ENCODE measurements at regions not wholly inside any gene's neighbourhood (a gene's known extent, or its start where the extent isn't known, plus 50 kb on each side); places are given as distances from the start of the nearest gene placed in this dataset.

DNA sequence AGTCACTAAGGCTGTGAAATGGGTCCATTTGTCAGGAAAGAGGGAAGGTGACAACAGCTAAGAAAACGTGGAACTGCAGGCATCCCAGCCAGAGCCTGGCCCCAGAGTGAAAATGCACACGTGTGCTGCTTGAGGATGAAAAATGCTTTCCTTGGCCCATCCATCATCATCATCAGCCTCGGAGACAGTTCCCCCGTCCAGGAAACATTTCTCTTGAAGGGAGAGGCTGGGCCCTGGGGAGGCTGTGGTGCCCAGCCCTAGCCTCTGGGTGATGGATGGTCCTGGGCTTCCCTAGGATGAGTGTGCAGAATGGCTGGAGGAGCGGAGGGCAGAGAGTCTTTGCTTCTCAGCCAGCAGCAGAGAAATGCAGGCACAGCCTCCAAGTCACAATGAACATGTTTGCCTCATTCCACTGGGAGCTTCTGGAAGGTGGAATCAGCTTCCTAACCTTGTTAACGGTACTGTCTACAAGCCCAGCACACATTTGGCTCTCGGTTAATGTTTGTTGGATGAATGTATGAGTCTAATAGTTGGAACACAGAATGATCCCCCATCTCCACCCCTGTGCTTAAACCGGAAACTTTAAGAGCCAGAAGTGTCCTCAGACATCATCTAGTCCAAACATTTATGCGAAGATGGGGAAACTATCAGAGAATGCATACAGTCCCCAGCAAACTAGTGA lies 164.0 kb downstream of the RDH14 start:
- no peak overlapping the region for H3K27ac Mint-ChIP-seq
- no peak for ATAC-seq
- no peak for DNase-seq
- no peaks in the 10 kb centered on the region for H3K9me3 Mint-ChIP-seq
- H3K27me3 Mint-ChIP-seq: peaks cover 10% of the 10 kb centered on the region
- H3K4me3 Mint-ChIP-seq: no peak overlapping the region
- H3K36me3 Mint-ChIP-seq (ENCODE audit: low read depth): no peaks in the 10 kb centered on the region
- no peaks in the 10 kb centered on the region for H3K4me1 Mint-ChIP-seq

DNA sequence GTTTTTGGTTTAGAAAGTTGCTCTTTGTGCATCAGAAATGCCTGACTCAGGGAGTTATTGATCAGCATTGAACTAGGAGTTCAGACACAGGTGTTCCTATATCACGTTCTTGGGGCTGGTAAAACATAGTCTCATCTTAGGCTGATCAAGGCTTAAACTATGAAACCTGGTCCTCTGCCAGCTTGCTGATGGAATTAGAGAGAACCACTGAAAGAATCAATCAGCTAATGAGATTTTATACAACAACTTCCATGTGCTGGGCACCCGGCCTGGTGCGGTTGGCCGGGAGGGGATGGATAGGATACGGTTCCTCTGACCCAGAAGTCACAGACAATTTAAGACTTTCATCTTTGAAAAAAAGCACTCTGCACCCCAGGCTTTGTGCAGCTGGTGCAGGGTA lies 164.9 kb downstream of the RDH14 start:
- Mint-ChIP-seq H3K27ac (no peak overlapping the region), H3K4me3 (no peak overlapping the region), H3K4me1 (no peaks in the 10 kb centered on the region), H3K9me3 (no peaks in the 10 kb centered on the region), H3K36me3 (ENCODE audit: low read depth) (no peaks in the 10 kb centered on the region), H3K27me3 (peaks cover 10% of the 10 kb centered on the region)
- ATAC-seq (no peak), DNase-seq (no peak)

DNA sequence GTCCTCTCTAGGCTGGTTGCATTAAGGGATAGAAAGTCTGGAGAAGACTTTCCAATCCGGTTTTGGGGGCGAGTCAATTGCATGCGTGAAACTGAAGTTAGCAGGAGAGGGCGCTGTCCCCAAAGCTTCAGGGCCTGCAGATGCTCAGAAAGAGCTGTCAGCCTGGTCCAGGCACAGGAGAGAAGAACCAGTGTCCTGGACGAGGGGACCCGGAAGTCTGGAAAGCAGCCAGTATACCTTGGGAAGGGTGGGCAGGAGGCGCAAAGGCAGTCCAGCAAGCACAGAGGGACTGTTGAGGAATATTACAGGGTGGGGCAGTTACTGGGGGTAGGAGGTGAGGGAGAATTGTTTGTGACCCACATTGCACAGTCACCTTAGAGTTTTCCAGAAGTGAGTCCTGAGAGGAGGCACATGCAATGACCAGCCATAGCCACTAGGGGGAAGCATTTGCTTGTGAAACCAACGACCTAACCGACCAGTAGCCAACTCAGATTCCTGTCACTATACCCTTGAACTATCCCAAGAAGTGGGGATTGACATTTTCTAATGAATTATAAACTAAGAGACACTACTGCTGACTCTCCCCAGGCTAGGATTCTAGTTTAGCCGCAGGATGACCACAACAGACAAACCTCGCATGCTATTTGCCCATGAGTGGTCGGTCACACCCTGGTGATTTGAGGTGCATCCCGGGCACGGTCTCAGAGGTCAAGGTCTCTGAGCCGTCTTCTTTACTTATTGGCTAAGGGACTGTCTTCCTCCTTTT lies 172.8 kb downstream of the RDH14 start:
- Mint-ChIP-seq H3K4me1 (no peaks in the 10 kb centered on the region), H3K4me3 (no peak overlapping the region), H3K36me3 (ENCODE audit: low read depth) (no peaks in the 10 kb centered on the region), H3K27ac (no peak overlapping the region), H3K9me3 (no peaks in the 10 kb centered on the region), H3K27me3 (peaks cover 3% of the 10 kb centered on the region)
- DNase-seq: peak; percentile 60
- peak; percentile 63 for ATAC-seq

DNA sequence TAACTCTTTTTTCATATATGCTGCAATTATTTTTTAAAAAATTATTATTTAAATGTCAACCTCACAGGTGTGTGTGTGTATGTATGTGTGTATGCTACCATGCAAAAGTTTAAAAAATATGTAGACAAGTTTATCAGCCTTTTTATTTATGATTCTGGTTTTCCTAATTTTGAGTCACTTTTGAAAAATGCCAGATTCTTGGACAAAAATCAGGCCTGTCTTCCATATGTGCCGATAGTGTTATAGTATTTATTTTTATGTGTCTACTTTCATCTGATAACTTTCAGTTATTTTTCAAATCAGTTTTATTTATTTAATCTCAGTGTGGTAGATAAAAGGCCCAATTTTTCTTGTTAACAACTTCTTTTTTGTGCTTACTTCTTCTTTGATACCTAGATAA lies 176.2 kb downstream of the RDH14 start:
- no peaks in the 10 kb centered on the region for H3K36me3 Mint-ChIP-seq (ENCODE audit: low read depth)
- H3K27me3 Mint-ChIP-seq: peaks cover 2% of the 10 kb centered on the region
- no peaks in the 10 kb centered on the region for H3K4me1 Mint-ChIP-seq
- ATAC-seq (no peak), DNase-seq (no peak)
- no peak overlapping the region for H3K4me3 Mint-ChIP-seq
- no peaks in the 10 kb centered on the region for H3K9me3 Mint-ChIP-seq
- H3K27ac Mint-ChIP-seq: no peak overlapping the region

DNA sequence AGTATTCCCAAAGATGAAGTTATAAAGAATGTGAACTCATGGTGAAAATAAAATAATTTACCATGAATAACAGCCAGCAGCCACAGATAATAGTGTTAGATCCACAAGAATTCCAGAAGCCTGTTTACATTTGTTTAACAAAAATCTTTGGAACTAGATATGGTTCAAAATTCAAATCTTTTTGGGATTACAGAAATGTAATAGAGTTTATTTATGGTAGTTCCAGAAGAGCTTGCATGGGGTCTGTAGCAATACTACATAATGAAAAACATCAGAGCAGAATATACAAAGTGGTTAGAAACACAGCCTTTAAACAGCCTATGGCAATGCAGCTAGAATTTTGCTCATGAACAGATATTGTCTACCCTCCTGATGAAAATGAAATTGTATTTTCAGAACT lies 179.1 kb downstream of the RDH14 start:
- H3K36me3 Mint-ChIP-seq (ENCODE audit: low read depth): no peaks in the 10 kb centered on the region
- H3K9me3 Mint-ChIP-seq: no peaks in the 10 kb centered on the region
- no peak overlapping the region for H3K27ac Mint-ChIP-seq
- no peaks in the 10 kb centered on the region for H3K4me1 Mint-ChIP-seq
- peaks cover 2% of the 10 kb centered on the region for H3K27me3 Mint-ChIP-seq
- H3K4me3 Mint-ChIP-seq: no peak overlapping the region
- no peak for ATAC-seq
- DNase-seq: no peak

DNA sequence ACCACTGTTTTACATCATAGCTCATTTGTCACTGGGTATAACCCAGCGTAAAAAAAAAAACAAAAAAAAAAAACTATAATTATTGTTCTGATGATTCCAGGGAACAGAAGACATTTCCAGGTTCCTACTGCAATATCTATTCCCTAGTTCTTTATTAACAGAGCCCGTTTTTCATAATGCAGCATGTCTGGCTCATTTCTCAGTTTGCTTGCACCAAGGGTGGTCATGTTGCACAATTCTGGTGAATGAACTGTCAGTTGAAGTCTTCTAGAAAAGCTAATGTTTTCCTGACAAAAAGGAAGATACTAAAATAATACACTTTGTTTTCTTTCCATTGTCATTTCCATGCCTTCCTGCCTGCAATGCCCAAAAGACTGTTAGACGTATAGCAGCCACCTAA lies 180.1 kb downstream of the RDH14 start:
- Mint-ChIP-seq H3K4me3 (no peak overlapping the region), H3K4me1 (no peaks in the 10 kb centered on the region), H3K27me3 (peaks cover 2% of the 10 kb centered on the region), H3K9me3 (no peaks in the 10 kb centered on the region), H3K27ac (no peak overlapping the region), H3K36me3 (ENCODE audit: low read depth) (no peaks in the 10 kb centered on the region)
- DNase-seq: no peak
- no peak for ATAC-seq

DNA sequence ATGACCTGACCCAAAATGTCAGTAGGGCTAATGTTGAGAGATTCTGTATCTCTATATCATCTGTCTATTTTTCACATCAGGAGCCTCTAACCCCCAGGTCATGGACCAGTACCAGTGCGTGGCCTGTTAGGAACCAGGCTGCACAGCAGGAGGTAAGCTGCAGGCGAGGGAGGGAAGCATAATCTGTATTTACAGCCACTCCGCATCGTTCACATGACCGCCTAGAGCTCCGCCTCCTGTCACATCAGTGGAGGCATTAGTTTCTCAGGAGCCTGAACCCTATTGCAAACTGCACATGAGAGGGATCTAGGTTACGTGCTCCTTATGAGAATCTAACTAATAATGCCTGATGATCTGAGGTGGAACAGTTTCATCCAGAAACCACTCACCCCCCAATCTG lies 180.6 kb downstream of the RDH14 start:
- Mint-ChIP-seq H3K27me3 (peaks cover 2% of the 10 kb centered on the region), H3K9me3 (no peaks in the 10 kb centered on the region), H3K27ac (no peak overlapping the region), H3K36me3 (ENCODE audit: low read depth) (no peaks in the 10 kb centered on the region), H3K4me1 (no peaks in the 10 kb centered on the region), H3K4me3 (no peak overlapping the region)
- ATAC-seq: no peak
- no peak for DNase-seq

DNA sequence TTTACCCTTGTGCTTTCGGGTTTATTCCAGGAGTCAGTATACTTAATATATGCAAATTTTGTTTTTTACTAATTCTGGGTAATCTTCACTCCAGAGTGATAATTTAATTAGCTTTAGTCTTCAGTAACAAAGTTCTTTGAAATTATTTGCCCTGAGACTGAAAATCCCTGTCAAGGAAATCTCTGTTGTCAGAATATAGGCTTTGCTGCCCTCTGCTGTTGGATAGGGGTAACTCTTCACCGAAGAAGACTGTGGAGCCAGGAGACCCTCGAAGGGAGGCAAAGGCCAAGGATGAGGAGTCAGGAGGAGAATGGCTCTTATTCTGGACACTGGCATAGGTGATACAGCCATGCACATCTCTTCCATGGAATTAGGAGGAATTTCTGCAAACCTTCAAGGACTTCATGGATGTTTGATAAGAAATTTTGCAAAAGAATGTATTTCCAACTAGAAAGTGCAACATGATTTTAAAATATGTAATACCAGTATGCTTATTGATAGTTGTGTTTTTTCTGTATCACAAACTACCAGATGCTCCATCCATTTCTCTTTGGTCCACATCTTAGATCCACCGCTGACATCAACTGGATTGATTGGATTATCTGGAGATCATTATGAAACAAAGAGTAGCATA lies 182.3 kb downstream of the RDH14 start:
- ATAC-seq (no peak), DNase-seq (peak; percentile 16)
- H3K27me3 Mint-ChIP-seq: peaks cover 2% of the 10 kb centered on the region
- H3K4me1 Mint-ChIP-seq: no peaks in the 10 kb centered on the region
- H3K36me3 Mint-ChIP-seq (ENCODE audit: low read depth): no peaks in the 10 kb centered on the region
- H3K4me3 Mint-ChIP-seq: no peak overlapping the region
- H3K27ac Mint-ChIP-seq: no peak overlapping the region
- no peaks in the 10 kb centered on the region for H3K9me3 Mint-ChIP-seq

DNA sequence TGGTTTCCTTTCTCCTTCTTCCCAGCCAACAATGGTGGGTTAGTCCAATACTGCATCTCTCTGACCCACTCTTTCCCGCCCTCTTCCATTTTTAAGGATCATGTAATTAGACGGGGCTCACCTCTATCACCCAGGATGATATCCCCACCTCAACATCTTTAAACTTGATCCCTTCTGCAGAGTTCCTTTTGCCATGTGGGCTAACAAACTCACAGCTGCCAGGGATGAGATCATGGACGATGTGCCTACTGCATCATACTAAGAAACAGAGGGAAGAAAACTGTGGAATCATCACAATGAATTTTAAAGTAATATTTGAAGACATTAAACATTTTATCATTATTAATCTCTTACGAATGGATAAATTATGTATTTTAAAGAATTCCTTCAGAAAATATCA lies 183.5 kb downstream of the RDH14 start:
- no peaks in the 10 kb centered on the region for H3K4me1 Mint-ChIP-seq
- ATAC-seq (no peak), DNase-seq (no peak)
- H3K27ac Mint-ChIP-seq: no peak overlapping the region
- no peaks in the 10 kb centered on the region for H3K9me3 Mint-ChIP-seq
- no peaks in the 10 kb centered on the region for H3K36me3 Mint-ChIP-seq (ENCODE audit: low read depth)
- H3K4me3 Mint-ChIP-seq: no peak overlapping the region
- peaks cover 5% of the 10 kb centered on the region for H3K27me3 Mint-ChIP-seq

DNA sequence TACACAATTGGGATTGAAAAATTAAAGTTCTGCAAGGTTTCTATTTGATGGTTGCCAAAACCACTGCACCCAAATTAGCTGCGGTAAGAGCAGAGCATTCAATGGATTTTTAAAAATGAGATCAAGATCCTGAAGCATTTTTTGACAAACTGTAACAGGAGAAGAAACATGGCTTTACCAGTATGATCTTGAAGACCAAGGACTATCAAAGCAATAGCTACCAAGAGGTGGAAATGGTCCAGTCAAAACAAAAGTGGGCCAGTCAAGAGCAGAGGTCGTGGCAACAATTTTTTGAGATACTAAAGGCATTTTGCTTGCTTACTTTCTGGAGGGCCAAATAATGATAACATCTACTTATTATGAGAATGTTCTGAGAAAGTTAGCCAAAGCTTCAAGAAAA lies 186.8 kb downstream of the RDH14 start:
- no peak overlapping the region for H3K27ac Mint-ChIP-seq
- no peaks in the 10 kb centered on the region for H3K9me3 Mint-ChIP-seq
- DNase-seq: no peak

DNA sequence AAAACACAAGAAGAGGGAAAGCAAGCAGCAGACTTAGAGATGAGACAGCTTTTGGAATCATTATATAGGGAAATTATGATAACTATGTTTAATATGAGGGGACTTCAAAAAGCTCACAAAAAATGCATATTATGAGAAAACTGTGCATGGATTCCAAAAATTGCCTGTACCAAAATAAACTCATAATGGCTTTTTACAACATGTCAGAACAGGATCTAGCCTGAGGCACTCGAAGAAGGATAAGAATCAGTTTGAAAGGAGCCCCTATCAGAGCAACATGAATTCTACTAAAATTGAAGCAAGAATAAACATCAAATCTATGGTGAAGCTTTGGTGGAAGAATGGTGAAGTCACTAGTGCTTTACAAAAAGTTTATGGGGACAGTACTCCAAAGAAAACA lies 187.4 kb downstream of the RDH14 start:
- Mint-ChIP-seq H3K27ac (no peak overlapping the region), H3K4me3 (no peak overlapping the region), H3K9me3 (no peaks in the 10 kb centered on the region), H3K27me3 (peaks cover 11% of the 10 kb centered on the region), H3K4me1 (no peaks in the 10 kb centered on the region), H3K36me3 (ENCODE audit: low read depth) (no peaks in the 10 kb centered on the region)
- DNase-seq (no peak), ATAC-seq (no peak)

More for the DNA sequence above, 186.8 kb downstream of the RDH14 start:
- Mint-ChIP-seq H3K4me1 (no peaks in the 10 kb centered on the region), H3K4me3 (no peak overlapping the region), H3K27me3 (peaks cover 11% of the 10 kb centered on the region), H3K36me3 (ENCODE audit: low read depth) (no peaks in the 10 kb centered on the region)
- ATAC-seq: no peak

DNA sequence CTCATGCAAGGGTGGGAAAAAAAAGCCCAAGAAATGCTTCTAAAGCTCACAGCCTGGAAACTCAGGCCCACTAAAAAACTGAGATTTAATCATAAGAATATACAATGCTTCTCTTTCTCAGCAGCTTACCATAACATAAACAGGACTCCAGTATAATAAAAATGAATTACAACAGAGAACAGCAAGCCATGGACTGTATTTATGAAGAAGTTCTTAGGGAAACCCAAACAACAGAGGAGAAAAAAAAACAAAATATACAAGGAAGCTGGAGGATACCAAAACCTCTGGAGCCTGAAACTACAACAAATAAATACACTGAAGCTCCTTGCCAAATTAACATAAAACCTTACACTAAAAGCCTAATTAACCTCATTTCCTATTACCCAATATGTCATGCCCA lies 187.8 kb downstream of the RDH14 start:
- no peak for ATAC-seq
- DNase-seq: no peak
- peaks cover 11% of the 10 kb centered on the region for H3K27me3 Mint-ChIP-seq
- no peaks in the 10 kb centered on the region for H3K9me3 Mint-ChIP-seq
- H3K4me1 Mint-ChIP-seq: no peaks in the 10 kb centered on the region
- no peak overlapping the region for H3K27ac Mint-ChIP-seq
- no peak overlapping the region for H3K4me3 Mint-ChIP-seq
- H3K36me3 Mint-ChIP-seq (ENCODE audit: low read depth): no peaks in the 10 kb centered on the region

DNA sequence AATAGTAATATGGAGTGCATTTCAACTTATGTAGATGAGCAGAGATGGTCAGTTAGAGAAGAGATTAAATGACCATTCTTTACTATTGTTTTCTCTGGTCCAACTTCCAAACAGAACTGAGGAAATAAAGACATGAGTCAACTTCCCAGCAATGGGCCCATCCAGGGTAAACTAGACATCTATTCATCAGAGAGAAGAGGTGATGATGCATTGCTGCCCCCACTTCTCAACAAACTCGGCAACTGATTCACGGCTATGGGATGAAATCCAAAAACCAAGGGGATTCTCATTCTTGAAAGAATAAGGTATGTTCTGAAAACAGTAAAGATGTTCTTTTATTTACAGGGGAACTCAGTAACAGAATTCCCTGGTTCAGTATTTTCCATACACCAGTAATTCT lies 190.7 kb downstream of the RDH14 start:
- no peak for ATAC-seq
- no peak for DNase-seq

DNA sequence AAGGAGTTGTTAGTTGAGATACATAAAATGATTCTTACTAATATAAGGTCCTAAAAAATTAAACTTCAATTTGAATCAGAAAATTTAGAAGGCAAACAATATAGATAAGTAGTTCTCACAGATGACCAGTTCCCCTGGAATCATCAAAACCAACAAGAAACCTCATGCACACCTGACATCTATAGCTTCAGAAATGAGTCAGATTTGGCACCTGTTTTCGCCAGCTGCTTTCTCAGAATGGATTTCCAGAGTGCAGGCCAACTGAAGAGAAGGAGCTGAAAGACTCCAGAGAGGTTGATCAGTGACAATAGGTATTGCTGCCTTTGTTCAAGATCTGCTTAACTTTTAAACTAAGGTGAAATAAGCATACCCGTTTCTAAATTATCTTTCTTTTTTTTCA lies 192.4 kb downstream of the RDH14 start:
- Mint-ChIP-seq H3K4me1 (no peaks in the 10 kb centered on the region), H3K27ac (no peak overlapping the region), H3K36me3 (ENCODE audit: low read depth) (no peaks in the 10 kb centered on the region), H3K9me3 (no peaks in the 10 kb centered on the region), H3K27me3 (peaks cover 11% of the 10 kb centered on the region), H3K4me3 (no peak overlapping the region)
- DNase-seq (no peak), ATAC-seq (no peak)

More for the DNA sequence above, 190.7 kb downstream of the RDH14 start:
- peaks cover 11% of the 10 kb centered on the region for H3K27me3 Mint-ChIP-seq
- no peaks in the 10 kb centered on the region for H3K36me3 Mint-ChIP-seq (ENCODE audit: low read depth)
- H3K9me3 Mint-ChIP-seq: no peaks in the 10 kb centered on the region
- H3K27ac Mint-ChIP-seq: no peak overlapping the region
- no peak overlapping the region for H3K4me3 Mint-ChIP-seq
- H3K4me1 Mint-ChIP-seq: no peaks in the 10 kb centered on the region

DNA sequence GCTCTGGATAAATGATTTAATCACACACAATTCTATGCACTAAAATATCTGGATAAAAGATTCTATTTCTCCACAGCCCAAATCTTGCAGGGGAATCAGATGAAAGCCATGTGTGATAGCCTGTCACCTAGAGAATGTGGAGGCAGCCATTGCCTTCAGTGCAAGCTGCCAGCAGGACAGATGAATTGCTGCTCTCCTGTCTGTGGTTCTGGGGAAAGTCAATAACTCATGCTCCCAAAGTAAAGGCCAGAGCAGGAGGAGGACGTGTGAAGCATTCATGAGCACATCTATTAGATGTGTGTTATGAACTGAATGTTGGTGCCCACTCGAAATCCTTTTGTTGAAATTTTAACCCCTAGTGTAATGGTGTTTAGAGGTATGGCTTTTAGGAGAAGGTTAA lies 195.1 kb downstream of the RDH14 start:
- no peak for DNase-seq
- Mint-ChIP-seq H3K27ac (no peak overlapping the region), H3K27me3 (peaks cover 7% of the 10 kb centered on the region), H3K4me3 (no peak overlapping the region), H3K36me3 (ENCODE audit: low read depth) (no peaks in the 10 kb centered on the region), H3K4me1 (no peaks in the 10 kb centered on the region), H3K9me3 (no peaks in the 10 kb centered on the region)
- ATAC-seq: no peak

Data from activated naive CD8-positive, alpha-beta T cell treated with anti-CD3 and anti-CD28 coated beads, Interleukin-2, amount 50 U/mL, for 24 hours (primary cell).